Fibroblast of lung (primary cell): ENCODE measurements at regions not wholly inside any gene's neighbourhood (a gene's known extent, or its start where the extent isn't known, plus 50 kb on each side); places are given as distances from the start of the nearest gene placed in this dataset.
A peak's percentile ranks its signal among the peaks of the same experiment; 100 is the strongest.

Experiments
- EZH2 ChIP-seq: IDR thresholded peaks from 2 replicates; pipeline ENCODE4 v1.5.1; 2012; ENCODE audit warnings: low read length, control low read depth, mild to moderate bottlenecking; ENCODE audit errors: missing control alignments
- TF ChIP-seq, protein P1 (sequence below), 2 donors: IDR thresholded peaks in 1 of 2; conservative IDR thresholded peaks in 1 of 2; 1 replicate in 1 of 2; 2 replicates in 1 of 2; pipeline ENCODE4 v1.5.1; 2011 to 2012; ENCODE audit warnings: low read length in 2 of 2, control low read depth in 1 of 2, inconsistent platforms in 1 of 2, low read depth in 1 of 2, mild to moderate bottlenecking in 1 of 2

DNA sequence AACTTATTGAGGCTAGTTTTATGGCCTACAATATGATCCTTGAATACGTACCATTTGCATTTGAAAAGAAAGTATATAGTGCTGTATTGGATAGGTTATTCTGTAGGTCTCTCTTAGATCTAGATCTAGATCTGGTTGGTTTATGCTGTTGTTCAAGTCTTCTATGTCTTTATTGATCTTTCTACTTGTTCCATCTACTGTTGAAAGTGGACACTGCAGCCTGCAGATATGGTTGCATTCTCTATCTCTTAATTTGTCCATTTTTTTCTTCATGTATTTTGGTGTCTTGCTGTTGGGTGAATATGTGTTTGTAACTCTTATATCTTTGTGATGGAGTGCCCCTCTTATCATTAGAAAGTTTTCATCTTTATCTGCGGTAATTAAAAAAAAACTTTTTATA is 139.4 kb upstream of the PCDH15 start:
- TF ChIP-seq, protein P1, sequence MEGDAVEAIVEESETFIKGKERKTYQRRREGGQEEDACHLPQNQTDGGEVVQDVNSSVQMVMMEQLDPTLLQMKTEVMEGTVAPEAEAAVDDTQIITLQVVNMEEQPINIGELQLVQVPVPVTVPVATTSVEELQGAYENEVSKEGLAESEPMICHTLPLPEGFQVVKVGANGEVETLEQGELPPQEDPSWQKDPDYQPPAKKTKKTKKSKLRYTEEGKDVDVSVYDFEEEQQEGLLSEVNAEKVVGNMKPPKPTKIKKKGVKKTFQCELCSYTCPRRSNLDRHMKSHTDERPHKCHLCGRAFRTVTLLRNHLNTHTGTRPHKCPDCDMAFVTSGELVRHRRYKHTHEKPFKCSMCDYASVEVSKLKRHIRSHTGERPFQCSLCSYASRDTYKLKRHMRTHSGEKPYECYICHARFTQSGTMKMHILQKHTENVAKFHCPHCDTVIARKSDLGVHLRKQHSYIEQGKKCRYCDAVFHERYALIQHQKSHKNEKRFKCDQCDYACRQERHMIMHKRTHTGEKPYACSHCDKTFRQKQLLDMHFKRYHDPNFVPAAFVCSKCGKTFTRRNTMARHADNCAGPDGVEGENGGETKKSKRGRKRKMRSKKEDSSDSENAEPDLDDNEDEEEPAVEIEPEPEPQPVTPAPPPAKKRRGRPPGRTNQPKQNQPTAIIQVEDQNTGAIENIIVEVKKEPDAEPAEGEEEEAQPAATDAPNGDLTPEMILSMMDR (conservative IDR thresholded peaks at IDR 0.05 in 1 of 2, IDR thresholded peaks at IDR 0.05 in 1 of 2; ENCODE audit: low read depth in 1 of 2, low read length in 2 of 2): peak in 1 of 2 donors; percentile 14
- TF ChIP-seq EZH2: no peak
